Neural progenitor cell (in vitro differentiated cells): ENCODE measurements at regions not wholly inside any gene's neighbourhood (a gene's known extent, or its start where the extent isn't known, plus 50 kb on each side); places are given as distances from the start of the nearest gene placed in this dataset.

Source experiments
- CTCF ChIP-seq: fragments of 200-600 bp; sonication (generic); IDR thresholded peaks from 2 replicates; pipeline ENCODE4 v1.5.1; 2017; ENCODE audit warnings: antibody characterized with exemption, mild to moderate bottlenecking
- EZH2 ChIP-seq: fragments of 200-600 bp; sonication (generic); IDR thresholded peaks from 2 replicates; pipeline ENCODE4 v1.6.1; 2017; ENCODE audit warnings: antibody characterized with exemption, mild to moderate bottlenecking, moderate library complexity
- EZH2phosphoT487 ChIP-seq: fragments of 200-600 bp; sonication (generic); IDR thresholded peaks from 2 replicates; pipeline ENCODE4 v1.6.1; 2017; ENCODE audit warnings: antibody characterized with exemption

DNA sequence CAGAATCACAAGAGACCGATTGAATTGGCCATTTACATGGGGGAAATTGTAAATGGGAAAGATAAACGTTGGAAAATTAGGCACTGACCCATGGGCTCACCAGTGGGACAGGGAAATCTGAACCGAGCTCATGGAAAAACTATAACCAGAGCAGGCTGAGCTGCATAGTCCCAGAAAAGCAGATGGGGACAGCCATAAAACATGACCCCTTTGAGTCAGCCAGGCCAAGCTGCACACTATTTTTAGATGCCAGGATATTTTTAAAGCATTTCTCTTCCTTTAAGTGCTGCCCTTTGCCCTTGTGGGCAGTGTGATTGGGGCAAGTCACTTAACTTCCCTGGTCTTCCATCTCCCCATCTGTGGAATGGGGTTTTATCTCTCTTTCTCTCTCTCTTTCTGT, 184.1 kb downstream of the FOXD2 start:
- TF ChIP-seq CTCF = no peak
- no peak for TF ChIP-seq EZH2
- TF ChIP-seq EZH2phosphoT487 = no peak
